Right ventricle myocardium superior (tissue), 1 donor: ENCODE measurements at regions not wholly inside any gene's neighbourhood (a gene's known extent, or its start where the extent isn't known, plus 50 kb on each side); places are given as distances from the start of the nearest gene placed in this dataset.

Experiments
- ATAC-seq: fragments of 200-7000 bp; cut with Tn5 transposase; one replicate; pipeline ENCODE4 v1.9.1; 2020; ENCODE audit warnings: mild to moderate bottlenecking; ENCODE audit not compliant: poor library complexity
- DNase-seq: peaks from one replicate; pipeline ENCODE4 v3.0.0-alpha.2; 2020
- intact Hi-C: fragments of 100-400 bp; cut with DNase I; formaldehyde crosslinking; loops from one replicate; pipeline ENCODE4 v1.11.2; 2022
- donor health status: DM: no; HTN: yes; CAD: no; lungs with severe emphysema.

DNA sequence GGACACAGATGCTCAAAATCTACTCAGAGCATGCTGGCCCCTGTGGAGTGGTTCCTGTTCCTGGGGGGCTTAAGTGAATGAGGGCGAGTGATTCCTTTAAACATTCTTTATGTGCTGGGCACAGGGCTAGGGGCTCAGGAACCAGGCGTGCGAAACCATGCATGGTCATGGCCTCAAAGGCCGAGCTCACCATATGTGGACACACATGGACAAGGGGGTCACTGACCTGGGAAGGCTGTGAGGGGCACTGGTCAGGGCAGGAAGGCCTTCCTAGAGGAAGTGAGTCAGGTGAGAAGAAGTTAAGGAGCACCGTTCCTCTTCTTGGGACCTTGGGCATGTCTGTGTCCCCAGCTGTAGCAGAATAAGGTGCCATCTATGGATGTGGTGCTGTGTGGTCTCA, 74.6 kb upstream of the BHLHE23 start:
- DNase-seq (no peak), ATAC-seq (no peak)
- intact Hi-C loops = no loop called here

DNA sequence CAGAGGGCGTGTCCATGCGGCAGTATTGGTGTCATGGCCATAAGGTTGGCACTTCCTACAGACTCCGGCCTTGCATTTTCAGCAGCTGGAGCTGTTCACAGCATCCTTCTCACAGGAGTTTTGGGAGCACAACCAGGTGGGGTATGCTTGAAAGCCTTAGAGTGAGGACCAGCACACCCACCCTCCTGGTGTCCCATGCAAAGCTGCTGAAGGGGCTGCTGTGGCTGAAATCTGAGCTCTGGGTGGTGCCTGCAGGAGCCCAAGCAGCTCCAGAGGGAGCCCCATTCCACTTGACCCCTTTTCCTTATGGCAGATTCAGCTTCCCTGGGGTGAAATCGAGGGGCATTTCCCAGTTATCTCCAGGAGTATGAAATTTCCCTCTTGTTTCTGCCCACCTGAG, 74.0 kb upstream of the BHLHE23 start:
- intact Hi-C loops = no loop called here
- ATAC-seq (no peak), DNase-seq (no peak)

DNA sequence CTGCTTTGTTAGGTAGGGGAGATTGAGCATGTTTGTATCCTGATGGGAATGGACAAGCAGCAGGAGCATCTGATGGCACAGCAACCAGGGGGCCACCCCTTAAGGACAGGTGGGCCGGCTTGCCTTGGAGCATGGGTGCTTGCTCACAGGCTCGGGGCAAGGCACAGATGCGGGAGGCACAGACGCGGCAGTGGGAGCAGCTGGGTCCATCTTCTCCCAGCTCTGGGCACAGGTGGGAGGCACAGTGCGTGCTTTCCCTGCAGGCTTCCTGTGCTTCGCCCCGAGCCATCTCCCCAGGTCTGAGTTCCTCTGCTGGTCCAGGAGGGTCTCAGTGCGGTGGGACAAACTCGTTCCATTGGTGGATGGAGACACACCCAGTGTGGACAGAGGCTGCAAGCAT, 73.6 kb upstream of the BHLHE23 start:
- DNase-seq (peak; percentile 17), ATAC-seq (no peak)
- intact Hi-C loops = no loop called here

DNA sequence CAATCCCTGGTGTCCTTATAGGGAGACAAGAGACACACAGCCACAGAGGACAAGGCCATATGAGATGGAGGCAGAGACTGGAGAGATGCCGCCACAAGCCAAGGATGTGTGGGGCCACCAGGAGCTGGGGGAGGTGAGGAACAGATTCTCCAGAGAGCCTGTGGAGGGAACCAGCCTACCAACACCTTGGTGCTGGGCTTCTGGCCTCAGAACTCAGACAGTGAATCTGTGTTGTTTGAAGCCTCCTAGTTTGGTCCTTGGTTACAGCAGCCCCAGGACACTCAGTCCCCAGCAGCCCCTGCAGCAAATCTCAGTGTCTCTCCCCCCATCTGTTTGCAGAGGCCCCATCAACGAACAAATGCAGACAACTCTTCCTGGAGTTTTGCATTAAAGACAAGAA, 73.2 kb upstream of the BHLHE23 start:
- ATAC-seq (no peak), DNase-seq (no peak)
- intact Hi-C loops = no loop called here

DNA sequence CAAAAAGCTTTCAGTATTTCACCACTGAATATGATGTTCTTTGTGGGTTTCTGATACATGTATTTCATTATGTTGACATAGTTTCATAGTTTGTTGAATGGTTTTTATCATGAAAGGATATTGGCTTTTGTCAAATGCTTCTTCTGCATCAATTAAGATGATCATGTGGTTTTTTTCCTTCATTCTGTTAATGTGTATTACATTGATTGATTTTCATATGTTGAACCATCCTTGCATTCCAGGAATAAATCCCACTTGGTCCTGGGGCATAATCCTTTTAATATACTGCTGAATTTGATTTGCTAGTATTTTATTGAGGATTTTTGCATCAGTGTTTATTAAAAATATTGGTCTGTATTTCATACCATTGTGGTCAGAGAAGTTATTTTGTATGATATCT, 70.9 kb upstream of the BHLHE23 start:
- ATAC-seq = no peak
- no peak for DNase-seq
- intact Hi-C loops = no loop called here

DNA sequence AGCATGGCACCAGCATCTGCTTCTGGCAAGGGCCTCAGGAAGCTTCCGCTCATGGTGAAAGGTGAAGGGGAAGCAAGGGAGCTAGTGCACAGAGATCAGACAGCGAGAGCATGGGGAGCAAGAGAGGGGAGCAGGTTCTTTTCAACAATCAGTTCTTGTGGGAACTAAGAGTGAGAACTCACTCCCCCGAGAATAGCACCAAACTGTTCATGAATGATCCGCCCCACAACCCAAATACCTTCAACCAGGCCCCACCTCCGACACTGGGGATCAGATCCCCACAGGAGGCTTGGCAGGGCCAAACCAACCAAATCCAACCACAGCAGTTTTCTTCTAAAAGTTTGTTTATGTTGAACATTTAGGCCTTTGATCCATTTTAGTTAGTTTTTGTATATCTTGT, 69.7 kb upstream of the BHLHE23 start:
- DNase-seq (no peak), ATAC-seq (no peak)
- intact Hi-C loops = no loop called here

DNA sequence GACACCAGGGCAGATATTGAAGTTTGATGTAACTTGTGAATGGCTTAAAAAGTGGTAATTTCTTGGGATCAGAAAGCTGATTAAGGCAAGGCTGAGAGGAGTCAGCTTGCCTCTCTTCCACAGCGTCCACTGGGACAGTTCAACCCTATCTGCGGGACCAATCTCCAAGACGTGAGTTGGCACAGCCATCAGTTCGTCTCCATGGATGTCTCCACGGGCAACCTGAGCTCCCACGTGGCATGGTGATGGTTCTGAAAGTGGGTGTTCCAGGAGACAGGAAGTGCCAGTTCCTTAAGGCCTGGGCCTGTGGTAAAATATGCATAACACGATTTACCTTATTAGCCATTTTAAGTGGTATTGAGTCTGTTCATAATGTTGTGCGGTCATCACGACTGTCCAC, 67.9 kb upstream of the BHLHE23 start:
- DNase-seq = peak; percentile 14
- intact Hi-C loops = no loop called here

DNA sequence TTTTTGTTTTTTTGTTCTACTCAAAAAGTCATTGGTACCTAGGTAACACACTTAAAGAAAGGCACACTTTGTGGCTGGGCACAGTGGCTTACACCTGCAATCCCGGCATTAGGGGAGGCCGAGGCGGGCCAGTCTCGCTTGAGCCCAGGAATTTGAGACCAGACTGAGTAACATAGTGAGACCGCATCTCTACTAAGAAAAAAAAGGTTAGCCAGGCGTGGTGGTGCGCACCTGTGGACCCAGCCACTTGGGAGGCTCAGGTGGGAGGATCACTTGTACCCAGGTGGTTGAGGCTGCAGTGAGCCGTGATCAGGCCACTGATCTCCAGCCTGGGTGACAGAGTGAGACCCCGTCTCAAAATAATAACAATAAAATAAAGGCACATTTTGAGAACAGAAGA, 67.4 kb upstream of the BHLHE23 start:
- ATAC-seq (no peak), DNase-seq (no peak)
- intact Hi-C loops = no loop called here

More for the DNA sequence above, 67.9 kb upstream of the BHLHE23 start:
- ATAC-seq = no peak

DNA sequence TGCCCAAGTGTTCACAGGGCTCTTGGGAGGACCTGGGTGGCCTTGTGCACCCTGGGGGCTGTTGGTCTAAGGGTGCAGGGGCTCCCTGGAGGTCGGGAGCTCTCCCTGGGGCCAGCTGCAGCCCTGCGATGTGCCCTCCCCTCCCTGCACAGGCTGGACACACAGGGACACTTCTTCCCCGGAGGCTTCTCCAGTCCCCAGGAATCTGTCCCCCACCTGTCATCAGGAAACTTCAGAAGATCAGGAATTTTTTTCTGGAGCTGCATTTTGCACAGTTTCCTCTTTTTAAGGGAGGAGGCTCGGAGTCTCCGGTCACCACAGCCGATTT, 66.9 kb upstream of the BHLHE23 start:
- no peak for DNase-seq
- ATAC-seq = no peak

DNA sequence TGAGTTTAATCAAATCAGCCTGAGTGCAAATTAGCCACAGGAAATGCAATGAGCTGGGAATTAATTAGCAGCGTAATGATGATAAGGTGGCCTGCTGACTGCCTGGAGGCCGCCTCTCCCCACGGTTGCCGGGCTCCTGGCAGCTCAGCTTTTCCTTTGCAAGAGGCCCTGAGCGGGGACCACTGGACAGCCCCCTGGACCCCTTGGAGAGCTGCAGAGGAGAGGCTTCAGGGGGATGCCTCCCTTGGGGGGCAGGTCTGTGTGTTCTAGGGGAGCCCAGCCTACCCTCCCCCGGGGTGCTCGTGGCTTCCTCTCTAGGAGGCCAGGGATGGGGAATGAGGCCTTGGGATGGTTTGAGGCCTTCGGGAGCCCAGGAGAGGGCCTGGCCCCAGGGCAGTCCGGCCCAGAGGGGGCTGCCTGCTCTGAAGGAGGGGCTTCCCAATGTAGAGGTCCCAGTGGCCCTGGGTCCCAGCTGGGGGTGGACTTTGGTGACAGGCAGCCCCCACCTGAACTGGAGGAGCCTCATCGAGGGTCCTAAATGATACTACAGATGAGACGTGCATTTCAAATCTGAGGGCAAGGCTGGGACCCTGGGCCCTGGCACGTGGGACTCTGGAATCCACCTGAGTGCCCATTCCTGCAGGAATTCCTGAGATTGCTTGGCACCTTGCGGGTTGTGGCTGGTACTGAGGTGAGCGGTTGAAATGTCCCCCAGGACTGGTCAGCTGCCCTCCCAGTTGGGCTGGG, 66.4 kb upstream of the BHLHE23 start:
- DNase-seq = peak; percentile 17
- intact Hi-C loops = no loop called here

More for the DNA sequence above, 66.9 kb upstream of the BHLHE23 start:
- intact Hi-C loops = no loop called here

DNA sequence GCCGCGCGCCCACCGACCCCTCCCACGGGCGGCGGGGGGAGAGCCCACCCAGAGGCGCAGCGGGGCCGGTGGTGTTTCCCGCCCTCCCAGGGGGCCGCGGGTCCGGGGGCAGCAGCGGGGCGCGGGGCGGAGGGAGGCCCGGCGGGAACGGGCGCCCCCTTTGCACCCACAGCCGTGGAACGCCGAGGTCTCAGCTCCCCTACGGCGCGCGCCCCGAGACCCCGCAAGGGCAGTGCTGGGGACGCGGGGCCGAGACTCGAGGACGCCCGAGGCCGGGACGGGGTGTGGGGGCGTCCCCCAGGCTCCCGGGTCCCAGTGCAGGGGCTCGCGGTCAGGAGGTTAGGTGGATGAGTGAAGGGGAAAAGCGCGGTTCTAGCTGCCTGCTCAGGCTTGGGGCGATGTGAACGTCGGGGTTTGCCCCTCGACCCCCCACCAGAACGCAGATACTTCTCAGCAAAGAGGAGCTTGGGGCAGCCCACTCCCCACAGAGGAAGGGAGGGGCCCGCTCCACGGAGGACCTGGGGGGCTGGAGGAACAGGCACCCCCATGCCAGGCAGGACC, 65.5 kb upstream of the BHLHE23 start:
- DNase-seq (peak; percentile 20), ATAC-seq (no peak)
- intact Hi-C loops = no loop called here

More for the DNA sequence above, 66.4 kb upstream of the BHLHE23 start:
- no peak for ATAC-seq

DNA sequence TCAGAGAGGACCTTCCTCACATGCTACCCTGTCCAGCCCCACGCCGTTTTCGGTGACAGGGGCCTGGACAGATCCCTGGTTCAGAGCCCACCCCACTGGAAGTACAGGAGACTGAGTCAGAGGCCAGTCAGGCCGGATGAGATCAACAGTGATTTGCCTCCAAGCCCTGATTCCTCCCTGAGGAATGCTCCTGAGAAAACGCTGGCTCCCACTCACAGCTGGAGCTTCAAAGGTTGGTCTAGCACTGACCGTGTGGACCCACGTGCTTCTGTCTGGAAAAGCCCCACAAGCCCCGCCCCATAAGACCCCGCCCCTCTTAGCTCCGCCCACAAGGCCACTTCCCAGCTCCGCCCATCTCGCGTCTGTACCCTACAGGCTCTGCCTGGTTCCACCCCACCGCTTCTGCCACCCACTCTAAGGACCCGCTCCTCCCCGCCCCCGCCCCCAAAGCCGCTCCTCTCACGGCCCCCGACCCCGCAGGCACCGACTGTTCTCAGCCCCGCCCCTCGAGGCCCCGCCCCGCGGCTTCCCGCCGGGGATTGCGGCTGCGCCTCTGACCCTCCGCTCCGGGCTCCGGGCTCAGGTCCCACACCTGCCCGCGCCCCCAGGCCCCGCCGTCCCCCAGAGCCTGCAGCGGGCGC, 64.9 kb upstream of the BHLHE23 start:
- DNase-seq (peak; percentile 12), ATAC-seq (no peak)
- intact Hi-C loops = no loop called here

DNA sequence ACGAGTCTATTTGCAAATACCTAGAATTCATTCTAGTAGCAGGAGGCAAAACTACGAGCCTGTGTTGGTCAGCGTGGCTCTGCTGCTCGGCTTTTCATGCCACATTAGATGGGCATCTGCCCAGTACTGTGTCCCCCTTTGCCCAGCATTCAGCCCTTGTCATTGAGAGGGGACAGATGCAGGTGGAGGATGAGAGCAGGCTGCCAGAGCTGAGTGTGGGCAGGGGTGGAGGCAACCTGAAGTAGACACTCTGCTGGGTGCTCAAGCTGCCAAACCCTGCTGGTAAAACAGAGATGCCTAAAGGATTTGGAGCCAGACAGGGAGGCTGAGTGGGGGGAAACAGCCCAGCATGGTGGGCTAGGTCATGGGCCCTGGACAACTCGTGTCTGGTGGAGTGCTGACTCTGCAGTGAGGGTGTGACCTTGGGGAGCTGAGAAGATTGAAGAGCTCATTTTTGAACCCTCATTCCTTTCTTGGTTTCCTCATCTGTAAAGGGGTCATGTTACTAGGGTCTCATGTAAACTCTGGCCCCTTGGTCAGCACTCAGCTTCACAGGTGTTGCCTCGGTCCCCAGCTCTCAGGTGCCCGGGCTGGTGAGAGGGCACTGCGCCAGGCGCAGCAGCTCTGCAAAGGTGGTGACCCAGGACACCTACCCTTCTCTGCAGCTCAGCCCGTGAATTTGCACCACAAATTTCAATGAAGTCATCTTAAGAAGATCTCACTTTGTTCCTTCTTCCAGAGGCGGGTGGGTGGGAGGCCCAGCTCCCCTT, 64.2 kb upstream of the BHLHE23 start:
- no peak for ATAC-seq
- peak; percentile 21 for DNase-seq
- intact Hi-C loops = no loop called here

DNA sequence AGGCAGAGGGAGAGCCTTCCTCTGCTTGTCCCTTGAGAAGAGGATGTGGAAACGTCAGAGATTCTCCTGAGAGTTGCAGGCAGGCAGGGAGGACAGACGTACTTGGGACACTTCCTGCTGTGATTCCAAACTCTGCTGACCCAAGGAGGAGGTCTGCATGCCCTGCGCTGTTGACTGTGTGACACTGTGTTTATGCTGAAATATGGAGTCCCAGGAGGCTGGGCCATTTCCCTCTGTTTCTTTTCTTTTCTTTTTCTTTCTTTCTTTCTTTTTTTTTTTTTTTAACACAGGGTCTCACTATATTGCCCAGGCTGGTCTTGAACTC, 63.5 kb upstream of the BHLHE23 start:
- intact Hi-C loops = no loop called here
- DNase-seq = peak; percentile 29
- ATAC-seq = no peak

DNA sequence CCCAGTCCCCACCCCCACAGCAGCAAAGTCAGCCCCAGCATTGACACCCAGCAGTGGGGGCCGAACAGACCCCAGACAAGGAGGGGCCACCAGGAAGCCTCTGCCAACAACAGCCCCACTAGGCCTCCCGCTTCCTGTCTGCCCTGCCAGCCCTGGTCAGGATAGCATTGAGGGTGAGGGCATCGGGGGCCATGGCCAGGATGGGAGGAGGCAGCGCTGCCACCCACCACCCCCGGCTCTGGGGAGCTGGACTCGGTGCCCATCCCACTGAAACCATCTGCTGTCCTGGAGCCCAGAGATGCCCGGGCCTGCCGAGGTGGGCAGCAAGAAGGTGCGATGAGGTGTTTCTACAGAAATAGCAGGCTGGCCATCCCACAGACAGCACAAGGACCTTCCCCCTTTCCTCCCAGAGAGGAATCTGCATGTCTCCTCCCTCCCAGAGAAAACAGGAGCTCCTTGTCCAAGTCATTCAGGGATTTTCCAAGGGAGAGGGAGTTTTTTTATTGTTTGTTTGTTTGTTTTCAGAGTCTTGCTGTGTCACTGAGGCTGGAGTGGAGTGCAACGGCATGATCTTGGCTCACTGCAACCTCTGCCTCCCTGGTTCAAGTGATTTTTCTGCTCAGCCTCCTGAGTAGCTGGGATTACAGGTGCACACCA, 62.1 kb upstream of the BHLHE23 start:
- intact Hi-C loops = no loop called here
- DNase-seq (peak; percentile 14), ATAC-seq (no peak)

DNA sequence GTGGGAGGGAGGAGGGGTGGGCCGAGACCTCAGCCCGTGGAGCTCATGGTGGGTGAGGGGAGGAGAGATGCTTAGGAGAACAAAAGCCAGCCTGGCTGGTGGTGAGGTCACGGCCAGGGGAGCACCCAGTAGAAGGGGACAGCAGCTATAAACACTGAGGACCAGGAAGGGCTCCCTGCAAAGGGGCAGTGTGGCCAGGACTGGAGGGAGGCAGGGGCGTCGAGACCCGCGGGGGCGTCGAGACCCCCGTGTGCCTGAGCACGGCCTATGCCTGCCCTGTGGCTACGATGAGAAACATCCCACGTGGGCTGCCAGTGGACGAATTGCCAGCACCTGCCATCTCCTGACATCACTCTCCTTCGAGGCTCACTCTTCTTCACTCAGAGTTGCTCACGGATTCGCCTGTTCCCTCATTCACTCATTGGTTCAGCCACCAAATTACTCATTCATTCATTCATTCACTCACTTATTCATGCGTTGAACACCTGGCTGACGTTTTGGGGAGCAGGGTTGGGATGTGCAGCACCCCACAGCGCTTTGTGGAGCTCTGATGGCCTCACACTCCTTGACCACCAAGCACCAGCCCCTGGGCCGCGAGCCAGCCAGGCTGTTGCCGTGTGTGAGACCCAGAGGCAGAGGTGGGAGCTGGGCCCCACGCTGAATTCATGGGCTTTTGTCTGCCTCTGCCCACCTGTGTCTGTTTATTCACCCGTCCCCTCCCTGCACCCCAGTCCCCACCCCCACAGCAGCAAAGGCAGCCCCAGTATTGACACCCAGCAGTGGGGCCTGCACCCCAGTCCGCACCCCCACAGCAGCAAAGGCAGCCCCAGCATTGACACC, 61.2 kb upstream of the BHLHE23 start:
- no peak for ATAC-seq
- intact Hi-C loops = no loop called here
- DNase-seq = peak; percentile 15

DNA sequence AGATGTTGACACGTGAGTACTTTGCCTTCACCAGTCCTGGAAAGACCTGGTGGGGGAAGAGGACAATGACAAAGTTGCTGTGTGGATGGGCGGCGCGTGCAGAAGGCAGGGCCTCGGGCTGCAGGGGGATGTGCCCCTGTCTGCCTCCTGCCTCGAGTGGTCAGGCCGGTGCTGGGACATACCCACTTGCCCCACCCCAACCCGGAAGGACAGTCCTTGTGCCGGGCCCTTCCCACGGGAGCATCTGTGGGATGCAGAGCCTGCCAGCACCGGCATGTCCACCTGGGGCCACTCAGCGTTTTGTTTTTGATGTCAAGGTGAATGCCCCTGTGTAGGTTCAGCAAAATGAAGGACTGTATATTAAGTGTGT, 60.5 kb upstream of the BHLHE23 start:
- ATAC-seq (no peak), DNase-seq (peak; percentile 20)
- intact Hi-C loops = no loop called here

DNA sequence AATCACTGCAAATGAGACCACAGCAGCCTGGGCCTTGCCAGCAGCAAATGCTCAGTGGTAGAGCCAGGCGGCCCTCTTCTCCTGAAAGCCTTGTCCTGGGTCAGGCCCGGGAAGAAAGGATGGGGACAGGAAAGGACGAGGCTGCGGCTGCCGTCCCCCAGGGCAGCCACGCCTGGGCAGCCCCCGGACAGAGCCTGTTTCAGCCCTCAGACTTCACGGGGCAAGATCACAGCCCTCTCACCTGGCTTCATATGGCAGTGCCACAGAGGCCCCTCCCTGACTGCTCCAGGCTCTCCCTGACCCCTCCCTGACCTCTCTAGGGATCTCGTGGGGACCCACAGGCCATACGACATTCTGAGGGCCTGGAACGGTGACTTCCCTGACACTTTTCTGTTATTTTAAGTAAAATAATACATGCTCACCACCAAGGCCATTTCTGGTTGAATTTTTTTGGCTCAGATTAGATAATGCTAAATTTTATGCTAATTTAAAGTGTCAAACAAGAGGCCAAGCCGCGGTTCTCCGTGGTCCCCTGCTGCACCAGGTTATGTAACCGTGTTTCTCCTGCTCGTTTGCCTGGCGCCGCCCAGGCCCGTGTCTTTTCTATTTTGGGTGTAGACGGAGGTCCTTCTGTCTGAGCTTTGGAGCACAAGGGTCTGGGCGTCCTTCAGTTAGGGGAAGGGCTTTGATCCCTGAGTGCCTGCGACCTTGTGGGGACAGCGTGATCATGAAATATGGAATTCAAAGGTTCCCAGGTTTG, 59.9 kb upstream of the BHLHE23 start:
- ATAC-seq = no peak
- intact Hi-C loops = no loop called here
- DNase-seq = peak; percentile 29
